Stomach (tissue), 8 donors: ENCODE measurements at regions not wholly inside any gene's neighbourhood (a gene's known extent, or its start where the extent isn't known, plus 50 kb on each side); places are given as distances from the start of the nearest gene placed in this dataset.

ENCODE experiments used
- DNase-seq, 2 donors: peaks; one replicate each; pipeline versions ENCODE4 v3.0.0 to v3.0.0-alpha.2; 2013 to 2019
- H3K27ac ChIP-seq, 5 donors: fragments of 200-600 bp in 4 of 5; sonication (generic) in 4 of 5; one replicate each; pipeline ENCODE4 v1.5.1; 2013 to 2019; ENCODE audit warnings: mild to moderate bottlenecking in 1 of 5, moderate library complexity in 1 of 5
- H3K27me3 ChIP-seq, 3 donors: fragments of 200-600 bp; sonication (generic); one replicate each; pipeline ENCODE4 v1.5.1; 2017 to 2019; ENCODE audit warnings: mixed run types in 1 of 3
- H3K36me3 ChIP-seq, 4 donors: fragments of 200-600 bp; sonication (generic); 1 replicate in 3 of 4; 2 replicates in 1 of 4; pipeline ENCODE4 v1.5.1; 2016 to 2019
- H3K4me1 ChIP-seq, 4 donors: fragments of 200-600 bp; sonication (generic); one replicate each; pipeline ENCODE4 v1.5.1; 2016 to 2019
- H3K4me3 ChIP-seq, 4 donors: fragments of 200-600 bp; sonication (generic) in 3 of 4; one replicate each; pipeline ENCODE4 v1.5.1; 2016 to 2019; ENCODE audit warnings: mild to moderate bottlenecking in 1 of 4
- H3K9me3 ChIP-seq, 4 donors: fragments of 200-600 bp; sonication (generic); one replicate each; pipeline ENCODE4 v1.5.1; 2016 to 2019
- EP300 ChIP-seq: sonication (generic); formaldehyde crosslinking; IDR thresholded peaks from one replicate; pipeline ENCODE4 v1.6.1; 2017; ENCODE audit warnings: antibody characterized with exemption
- POLR2A ChIP-seq, 4 donors: fragments of 450-650 bp; IDR thresholded peaks; one replicate each; pipeline ENCODE4 v1.6.1; 2016; ENCODE audit warnings: antibody characterized with exemption in 4 of 4, control low read depth in 2 of 4, mild to moderate bottlenecking in 1 of 4, moderate library complexity in 1 of 4
- POLR2AphosphoS5 ChIP-seq, 3 donors: sonication (generic); formaldehyde crosslinking; IDR thresholded peaks; one replicate each; pipeline ENCODE4 v1.6.1; 2016; ENCODE audit warnings: antibody characterized with exemption in 3 of 3
- WGBS, 5 donors: extraction: QIAGEN DNeasy Blood & Tissue Kit in 3 of 5; methylation state at CpG; one replicate each; pipeline versions ENCODE4 v1.1.5 to v1.1.7; 2013 to 2018; 5-methylcytosine and 5-hydroxymethylcytosine counted together
- intact Hi-C: fragments of 100-400 bp; cut with DNase I; formaldehyde crosslinking; loops from one replicate; pipeline ENCODE4 v1.15.1; 2023; ENCODE audit warnings: low total_unique reads
- TF ChIP-seq, protein P1 (sequence below), 7 experiments: fragments of 450-650 bp in 4 of 7; fragments of 200-600 bp in 3 of 7; sonication (generic) in 3 of 7; IDR thresholded peaks; one replicate each; pipeline ENCODE4 v1.5.1; 2016 to 2019; ENCODE audit warnings: antibody characterized with exemption in 7 of 7, control low read depth in 2 of 7, mild to moderate bottlenecking in 1 of 7
- donor health status: healthy with polysubstance abuse.
- donor health status: Bipolar disorder and iron deficiency.
- donor health status: healthy.

DNA sequence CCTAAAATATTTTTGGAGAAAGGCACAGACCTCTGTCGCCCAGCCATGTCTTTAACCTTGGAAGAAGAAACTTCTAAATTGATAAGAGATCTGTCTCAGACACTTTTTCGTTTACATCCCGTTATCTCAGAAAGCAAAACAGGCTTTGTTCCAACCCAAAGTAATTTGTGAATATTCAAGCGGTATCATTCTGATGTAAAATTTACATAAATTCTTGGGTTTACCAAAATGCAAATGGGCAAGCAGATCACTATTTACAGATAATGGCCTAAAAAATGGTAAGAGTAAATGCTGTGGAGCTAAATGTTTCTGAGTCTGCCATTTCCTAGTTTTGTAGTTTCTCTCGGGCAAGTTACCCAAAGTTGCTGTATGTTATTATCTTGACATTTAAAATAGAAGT is 101.9 kb upstream of the VPREB1 start:
- H3K27me3 ChIP-seq, result peaks cover 0 to 58% (median 5%) of the 10 kb centered on the region in 3 donors
- WGBS, 5 donors, result 42 to 59% (median 53%) methylated on average over 5 of the region's 5 CpGs

DNA sequence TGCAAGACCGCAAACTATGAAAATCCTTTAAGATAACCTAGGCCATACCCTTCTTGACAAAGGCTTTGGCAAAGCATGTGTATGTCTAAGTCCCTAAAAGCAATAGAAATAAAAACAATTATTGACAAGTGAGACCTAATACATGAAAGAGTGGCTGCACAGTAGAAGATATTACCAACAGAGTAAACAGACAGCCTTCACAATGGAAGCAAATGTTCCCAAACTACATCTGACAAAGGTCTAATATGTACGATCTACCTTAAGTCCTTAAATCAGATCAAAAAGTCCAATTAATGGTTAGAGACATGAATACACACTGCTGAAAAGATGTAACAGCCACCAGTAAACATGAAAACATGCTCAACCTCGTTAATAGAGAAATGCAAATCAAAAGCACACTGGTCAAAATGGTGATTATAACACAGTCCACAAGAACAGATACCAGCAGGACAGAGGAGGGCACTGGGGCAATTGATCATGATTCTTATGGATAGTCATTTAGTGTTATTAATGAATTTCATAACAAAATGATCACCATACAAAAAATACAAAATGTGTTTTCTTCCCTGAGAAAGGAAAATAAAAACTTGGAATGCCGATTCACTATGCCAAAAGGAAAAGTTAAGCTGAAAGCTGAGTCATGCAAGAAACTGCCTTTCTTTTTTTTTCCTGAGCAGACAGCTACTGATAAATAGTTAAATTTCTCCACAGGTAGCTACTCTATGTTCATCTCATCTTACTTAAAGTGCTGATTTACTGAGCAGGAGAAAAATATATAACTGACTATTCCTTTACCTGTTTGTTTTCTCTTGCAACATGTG is 102.6 kb upstream of the VPREB1 start:
- TF ChIP-seq, protein P1, sequence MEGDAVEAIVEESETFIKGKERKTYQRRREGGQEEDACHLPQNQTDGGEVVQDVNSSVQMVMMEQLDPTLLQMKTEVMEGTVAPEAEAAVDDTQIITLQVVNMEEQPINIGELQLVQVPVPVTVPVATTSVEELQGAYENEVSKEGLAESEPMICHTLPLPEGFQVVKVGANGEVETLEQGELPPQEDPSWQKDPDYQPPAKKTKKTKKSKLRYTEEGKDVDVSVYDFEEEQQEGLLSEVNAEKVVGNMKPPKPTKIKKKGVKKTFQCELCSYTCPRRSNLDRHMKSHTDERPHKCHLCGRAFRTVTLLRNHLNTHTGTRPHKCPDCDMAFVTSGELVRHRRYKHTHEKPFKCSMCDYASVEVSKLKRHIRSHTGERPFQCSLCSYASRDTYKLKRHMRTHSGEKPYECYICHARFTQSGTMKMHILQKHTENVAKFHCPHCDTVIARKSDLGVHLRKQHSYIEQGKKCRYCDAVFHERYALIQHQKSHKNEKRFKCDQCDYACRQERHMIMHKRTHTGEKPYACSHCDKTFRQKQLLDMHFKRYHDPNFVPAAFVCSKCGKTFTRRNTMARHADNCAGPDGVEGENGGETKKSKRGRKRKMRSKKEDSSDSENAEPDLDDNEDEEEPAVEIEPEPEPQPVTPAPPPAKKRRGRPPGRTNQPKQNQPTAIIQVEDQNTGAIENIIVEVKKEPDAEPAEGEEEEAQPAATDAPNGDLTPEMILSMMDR (IDR thresholded peaks at IDR 0.05), result no peak
- no peak for TF ChIP-seq POLR2AphosphoS5 (IDR thresholded peaks at IDR 0.05)
- TF ChIP-seq EP300, result no peak
- no peak for TF ChIP-seq POLR2A (IDR thresholded peaks at IDR 0.05)
- intact Hi-C loops, result no loop called here
- WGBS, 5 donors, result 59 to 69% (median 68%) methylated on average over 4 of the region's 4 CpGs
- no peaks in the 10 kb centered on the region for H3K36me3 ChIP-seq
- H3K4me3 ChIP-seq, result no peak overlapping the region
- no peaks in the 10 kb centered on the region for H3K4me1 ChIP-seq
- no peak overlapping the region for H3K27ac ChIP-seq
- no peaks in the 10 kb centered on the region for H3K9me3 ChIP-seq
- H3K27me3 ChIP-seq, result peaks cover 0 to 51% (median 0%) of the 10 kb centered on the region in 3 donors
- no peak for DNase-seq

More for the DNA sequence above, 101.9 kb upstream of the VPREB1 start:
- DNase-seq, result no peak
- TF ChIP-seq POLR2AphosphoS5 (IDR thresholded peaks at IDR 0.05) (no peak), EP300 (no peak), POLR2A (IDR thresholded peaks at IDR 0.05) (no peak)
- TF ChIP-seq, protein P1 (IDR thresholded peaks at IDR 0.05), result no peak
- intact Hi-C loops, result no loop called here
- H3K4me3 ChIP-seq, result no peak overlapping the region
- no peak overlapping the region for H3K27ac ChIP-seq
- no peaks in the 10 kb centered on the region for H3K9me3 ChIP-seq
- no peaks in the 10 kb centered on the region for H3K4me1 ChIP-seq
- H3K36me3 ChIP-seq, result no peaks in the 10 kb centered on the region

DNA sequence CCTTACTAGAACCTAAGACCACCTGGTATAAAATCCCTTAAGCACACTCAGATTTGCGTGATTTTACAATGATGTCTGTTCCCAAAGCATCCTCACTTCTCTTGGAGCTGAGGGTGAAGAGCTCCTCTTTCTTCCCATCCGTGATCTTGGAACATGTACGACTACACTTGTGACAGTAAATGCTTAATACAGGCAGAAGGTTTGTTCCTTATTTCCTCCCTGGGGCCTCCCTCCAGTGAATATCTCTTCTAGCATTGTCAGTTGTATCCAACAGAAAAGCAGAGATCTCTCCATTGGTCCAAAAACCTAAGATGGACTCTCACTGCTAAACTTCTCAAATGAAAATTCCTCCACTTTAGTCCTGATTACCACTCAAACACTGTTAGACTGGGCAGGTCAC is 103.6 kb upstream of the VPREB1 start:
- Histone ChIP-seq H3K27ac (no peak overlapping the region), H3K36me3 (no peaks in the 10 kb centered on the region), H3K27me3 (peaks cover 0 to 44% (median 0%) of the 10 kb centered on the region in 3 donors), H3K4me3 (no peak overlapping the region), H3K9me3 (no peaks in the 10 kb centered on the region), H3K4me1 (no peaks in the 10 kb centered on the region)
- intact Hi-C loops, result no loop called here
- WGBS, 5 donors, result 85 to 93% (median 88%) methylated on average over 3 of the region's 3 CpGs
- TF ChIP-seq POLR2AphosphoS5 (IDR thresholded peaks at IDR 0.05) (no peak), EP300 (no peak), POLR2A (IDR thresholded peaks at IDR 0.05) (no peak)
- TF ChIP-seq, protein P1 (IDR thresholded peaks at IDR 0.05), result no peak
- no peak for DNase-seq

DNA sequence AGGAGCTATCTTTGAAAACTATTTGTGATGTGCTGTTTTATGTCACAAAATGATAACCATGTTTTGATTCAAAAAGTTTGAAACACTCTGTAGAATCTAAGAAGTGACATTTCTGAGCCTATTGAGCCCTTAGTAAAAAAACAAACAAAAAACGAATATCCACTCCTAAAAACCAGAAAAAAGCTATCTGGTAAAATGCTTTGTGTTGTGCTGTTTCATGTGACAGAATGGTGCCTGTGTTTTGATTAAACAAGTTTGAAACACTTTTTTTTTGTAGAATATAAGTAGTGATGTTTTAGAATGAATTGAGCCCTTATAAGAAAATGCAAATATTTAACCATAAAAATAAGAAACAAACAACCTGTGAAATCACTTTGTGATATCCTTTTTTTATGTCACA is 105.2 kb upstream of the VPREB1 start:
- Histone ChIP-seq H3K27ac (no peak overlapping the region), H3K4me3 (no peak overlapping the region), H3K36me3 (no peaks in the 10 kb centered on the region), H3K9me3 (no peaks in the 10 kb centered on the region), H3K27me3 (peaks cover 0 to 31% (median 5%) of the 10 kb centered on the region in 3 donors), H3K4me1 (no peaks in the 10 kb centered on the region)
- 23 to 39% (median 38%) methylated on average over 1 of the region's 1 CpG for WGBS, 5 donors
- intact Hi-C loops, result no loop called here
- no peak for DNase-seq
- TF ChIP-seq EP300 (no peak), POLR2AphosphoS5 (IDR thresholded peaks at IDR 0.05) (no peak), POLR2A (IDR thresholded peaks at IDR 0.05) (no peak)
- TF ChIP-seq, protein P1 (IDR thresholded peaks at IDR 0.05), result no peak
